ENCODE measurements at regions not wholly inside any gene's neighbourhood (a gene's known extent, or its start where the extent isn't known, plus 50 kb on each side); places are given as distances from the start of the nearest gene placed in this dataset.

GRCh38 chr12:13707829-13708228 is 273.6 kb downstream of the GRIN2B start:
- Histone ChIP-seq H3K27ac (ENCODE audit: low read depth, low read length) (no peak overlapping the region), H3K4me1 (ENCODE audit: control insufficient read depth in 1 of 2, insufficient read depth in 2 of 2, low read length in 2 of 2) (no peaks in the 10 kb centered on the region), H3K9ac (ENCODE audit: low read depth in 1 of 2, low read length in 2 of 2) (no peak overlapping the region), H3K9me3 (ENCODE audit: control insufficient read depth in 1 of 2, low read length in 2 of 2) (no peaks in the 10 kb centered on the region), H3K4me3 (ENCODE audit: low read depth in 1 of 2, low read length in 2 of 2) (no peak overlapping the region), H3K27me3 (ENCODE audit: control insufficient read depth in 1 of 2, insufficient read depth in 2 of 2, low read length in 2 of 2) (no peaks in the 10 kb centered on the region), H3K36me3 (ENCODE audit: control insufficient read depth in 1 of 2, insufficient read depth in 2 of 2, low read length in 2 of 2) (no peaks in the 10 kb centered on the region)

- Histone ChIP-seq H3K27ac (ENCODE audit: low read depth, low read length) (no peak overlapping the region), H3K4me3 (ENCODE audit: low read depth in 1 of 2, low read length in 2 of 2) (no peak overlapping the region), H3K9me3 (ENCODE audit: control insufficient read depth in 1 of 2, low read length in 2 of 2) (no peaks in the 10 kb centered on the region), H3K36me3 (ENCODE audit: control insufficient read depth in 1 of 2, insufficient read depth in 2 of 2, low read length in 2 of 2) (no peaks in the 10 kb centered on the region), H3K27me3 (ENCODE audit: control insufficient read depth in 1 of 2, insufficient read depth in 2 of 2, low read length in 2 of 2) (no peaks in the 10 kb centered on the region), H3K9ac (ENCODE audit: low read depth in 1 of 2, low read length in 2 of 2) (no peak overlapping the region), H3K4me1 (ENCODE audit: control insufficient read depth in 1 of 2, insufficient read depth in 2 of 2, low read length in 2 of 2) (no peaks in the 10 kb centered on the region)
Observed at GRCh38 chr12:13702381-13702780, 279.0 kb downstream of the GRIN2B start.

GRCh38 chr12:13701502-13701901 is 279.9 kb downstream of the GRIN2B start:
- Histone ChIP-seq H3K27ac (ENCODE audit: low read depth, low read length) (no peak overlapping the region), H3K9me3 (ENCODE audit: control insufficient read depth in 1 of 2, low read length in 2 of 2) (no peaks in the 10 kb centered on the region), H3K27me3 (ENCODE audit: control insufficient read depth in 1 of 2, insufficient read depth in 2 of 2, low read length in 2 of 2) (no peaks in the 10 kb centered on the region), H3K4me1 (ENCODE audit: control insufficient read depth in 1 of 2, insufficient read depth in 2 of 2, low read length in 2 of 2) (no peaks in the 10 kb centered on the region), H3K9ac (ENCODE audit: low read depth in 1 of 2, low read length in 2 of 2) (no peak overlapping the region), H3K4me3 (ENCODE audit: low read depth in 1 of 2, low read length in 2 of 2) (no peak overlapping the region), H3K36me3 (ENCODE audit: control insufficient read depth in 1 of 2, insufficient read depth in 2 of 2, low read length in 2 of 2) (no peaks in the 10 kb centered on the region)

- no peaks in the 10 kb centered on the region for H3K36me3 ChIP-seq (ENCODE audit: control insufficient read depth in 1 of 2, insufficient read depth in 2 of 2, low read length in 2 of 2)
- no peak overlapping the region for H3K4me3 ChIP-seq (ENCODE audit: low read depth in 1 of 2, low read length in 2 of 2)
- H3K9me3 ChIP-seq (ENCODE audit: control insufficient read depth in 1 of 2, low read length in 2 of 2), result no peaks in the 10 kb centered on the region
- no peak overlapping the region for H3K27ac ChIP-seq (ENCODE audit: low read depth, low read length)
- H3K9ac ChIP-seq (ENCODE audit: low read depth in 1 of 2, low read length in 2 of 2), result no peak overlapping the region
- no peaks in the 10 kb centered on the region for H3K4me1 ChIP-seq (ENCODE audit: control insufficient read depth in 1 of 2, insufficient read depth in 2 of 2, low read length in 2 of 2)
- H3K27me3 ChIP-seq (ENCODE audit: control insufficient read depth in 1 of 2, insufficient read depth in 2 of 2, low read length in 2 of 2), result peaks cover 0 to 4% of the 10 kb centered on the region in 2 donors
Observed at GRCh38 chr12:13697973-13698372, 283.4 kb downstream of the GRIN2B start.

GRCh38 chr12:13695781-13696180 is 285.6 kb downstream of the GRIN2B start:
- H3K36me3 ChIP-seq (ENCODE audit: control insufficient read depth in 1 of 2, insufficient read depth in 2 of 2, low read length in 2 of 2), result no peaks in the 10 kb centered on the region
- no peak overlapping the region for H3K27ac ChIP-seq (ENCODE audit: low read depth, low read length)
- no peak overlapping the region for H3K9ac ChIP-seq (ENCODE audit: low read depth in 1 of 2, low read length in 2 of 2)
- no peak overlapping the region for H3K4me3 ChIP-seq (ENCODE audit: low read depth in 1 of 2, low read length in 2 of 2)
- H3K9me3 ChIP-seq (ENCODE audit: control insufficient read depth in 1 of 2, low read length in 2 of 2), result no peaks in the 10 kb centered on the region
- H3K4me1 ChIP-seq (ENCODE audit: control insufficient read depth in 1 of 2, insufficient read depth in 2 of 2, low read length in 2 of 2), result no peaks in the 10 kb centered on the region
- H3K27me3 ChIP-seq (ENCODE audit: control insufficient read depth in 1 of 2, insufficient read depth in 2 of 2, low read length in 2 of 2), result peaks cover 0 to 4% of the 10 kb centered on the region in 2 donors

DNA sequence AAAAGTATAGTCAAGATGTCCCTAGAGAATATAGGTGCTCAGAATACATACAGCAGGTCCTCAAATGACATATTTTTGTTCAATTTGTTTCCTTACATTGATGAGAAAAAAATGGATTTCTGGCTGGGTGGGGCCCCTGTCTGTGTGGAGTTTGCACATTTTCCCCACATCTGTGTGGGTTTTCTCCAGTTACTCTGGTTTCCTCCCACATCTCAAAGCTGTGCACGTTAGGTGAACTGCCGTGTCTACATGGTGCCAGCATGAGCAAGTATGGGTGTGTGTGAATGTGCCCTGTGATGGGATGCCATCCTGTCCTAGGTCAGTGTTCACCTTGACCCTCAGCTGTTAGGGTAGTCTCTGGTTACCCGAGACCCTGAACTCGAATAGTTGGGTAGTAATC is 289.1 kb downstream of the GRIN2B start:
- Histone ChIP-seq H3K27ac (ENCODE audit: low read depth, low read length) (no peak overlapping the region), H3K9me3 (ENCODE audit: control insufficient read depth in 1 of 2, low read length in 2 of 2) (no peaks in the 10 kb centered on the region), H3K36me3 (ENCODE audit: control insufficient read depth in 1 of 2, insufficient read depth in 2 of 2, low read length in 2 of 2) (no peaks in the 10 kb centered on the region), H3K27me3 (ENCODE audit: control insufficient read depth in 1 of 2, insufficient read depth in 2 of 2, low read length in 2 of 2) (peaks cover 0 to 4% of the 10 kb centered on the region in 2 donors), H3K4me3 (ENCODE audit: low read depth in 1 of 2, low read length in 2 of 2) (no peak overlapping the region), H3K4me1 (ENCODE audit: control insufficient read depth in 1 of 2, insufficient read depth in 2 of 2, low read length in 2 of 2) (no peaks in the 10 kb centered on the region), H3K9ac (ENCODE audit: low read depth in 1 of 2, low read length in 2 of 2) (no peak overlapping the region)

DNA sequence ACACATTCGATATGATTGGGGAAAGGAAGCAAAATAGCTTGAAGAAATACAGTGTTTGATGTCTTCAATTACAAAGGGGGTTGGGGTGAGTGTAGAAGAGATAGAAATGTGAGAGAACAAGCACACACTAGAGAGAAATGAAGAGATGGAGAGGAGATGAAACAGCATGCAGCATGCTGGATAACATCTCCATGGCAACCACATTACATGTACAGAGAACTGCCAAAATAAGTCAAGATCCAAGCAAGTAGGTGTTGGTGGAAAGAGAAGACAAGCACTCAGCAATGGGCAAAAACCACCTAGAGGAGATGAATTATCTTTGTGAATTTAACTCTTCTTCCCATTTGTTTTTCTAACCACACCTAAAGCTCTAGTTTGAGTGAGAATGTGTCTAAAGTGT is 289.8 kb downstream of the GRIN2B start:
- peaks cover 0 to 4% of the 10 kb centered on the region in 2 donors for H3K27me3 ChIP-seq (ENCODE audit: control insufficient read depth in 1 of 2, insufficient read depth in 2 of 2, low read length in 2 of 2)
- no peaks in the 10 kb centered on the region for H3K4me1 ChIP-seq (ENCODE audit: control insufficient read depth in 1 of 2, insufficient read depth in 2 of 2, low read length in 2 of 2)
- H3K4me3 ChIP-seq (ENCODE audit: low read depth in 1 of 2, low read length in 2 of 2), result no peak overlapping the region
- no peaks in the 10 kb centered on the region for H3K36me3 ChIP-seq (ENCODE audit: control insufficient read depth in 1 of 2, insufficient read depth in 2 of 2, low read length in 2 of 2)
- H3K9ac ChIP-seq (ENCODE audit: low read depth in 1 of 2, low read length in 2 of 2), result no peak overlapping the region
- H3K27ac ChIP-seq (ENCODE audit: low read depth, low read length), result no peak overlapping the region
- no peaks in the 10 kb centered on the region for H3K9me3 ChIP-seq (ENCODE audit: control insufficient read depth in 1 of 2, low read length in 2 of 2)

GRCh38 chr12:13687633-13688032 is 293.8 kb downstream of the GRIN2B start:
- Histone ChIP-seq H3K36me3 (ENCODE audit: control insufficient read depth in 1 of 2, insufficient read depth in 2 of 2, low read length in 2 of 2) (no peaks in the 10 kb centered on the region), H3K9me3 (ENCODE audit: control insufficient read depth in 1 of 2, low read length in 2 of 2) (no peaks in the 10 kb centered on the region), H3K27ac (ENCODE audit: low read depth, low read length) (no peak overlapping the region), H3K4me1 (ENCODE audit: control insufficient read depth in 1 of 2, insufficient read depth in 2 of 2, low read length in 2 of 2) (no peaks in the 10 kb centered on the region), H3K27me3 (ENCODE audit: control insufficient read depth in 1 of 2, insufficient read depth in 2 of 2, low read length in 2 of 2) (no peaks in the 10 kb centered on the region), H3K9ac (ENCODE audit: low read depth in 1 of 2, low read length in 2 of 2) (no peak overlapping the region), H3K4me3 (ENCODE audit: low read depth in 1 of 2, low read length in 2 of 2) (no peak overlapping the region)

- Histone ChIP-seq H3K27ac (ENCODE audit: low read depth, low read length) (no peak overlapping the region), H3K27me3 (ENCODE audit: control insufficient read depth in 1 of 2, insufficient read depth in 2 of 2, low read length in 2 of 2) (no peaks in the 10 kb centered on the region), H3K9me3 (ENCODE audit: control insufficient read depth in 1 of 2, low read length in 2 of 2) (no peaks in the 10 kb centered on the region), H3K4me1 (ENCODE audit: control insufficient read depth in 1 of 2, insufficient read depth in 2 of 2, low read length in 2 of 2) (no peaks in the 10 kb centered on the region), H3K9ac (ENCODE audit: low read depth in 1 of 2, low read length in 2 of 2) (no peak overlapping the region), H3K4me3 (ENCODE audit: low read depth in 1 of 2, low read length in 2 of 2) (no peak overlapping the region), H3K36me3 (ENCODE audit: control insufficient read depth in 1 of 2, insufficient read depth in 2 of 2, low read length in 2 of 2) (no peaks in the 10 kb centered on the region)
Observed at GRCh38 chr12:13686260-13686659, 295.1 kb downstream of the GRIN2B start.

DNA sequence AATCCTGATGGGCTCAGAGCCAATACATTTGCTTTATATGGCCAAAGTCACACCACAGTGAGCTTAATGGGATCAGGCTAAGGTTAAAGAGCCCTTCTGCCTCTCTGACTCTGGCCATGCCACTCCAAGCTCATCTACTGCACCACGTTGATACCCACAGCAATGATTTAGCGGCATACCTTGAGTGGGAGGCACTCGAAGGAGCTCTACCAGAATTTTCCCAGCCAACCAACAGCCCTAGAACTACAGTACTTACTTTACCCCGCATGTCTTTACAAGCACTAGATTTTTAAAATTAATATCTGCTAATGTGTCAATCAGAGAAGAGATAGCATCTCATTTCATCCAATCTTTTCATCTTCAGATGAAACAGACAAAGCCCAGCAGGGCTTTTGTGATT is 300.5 kb downstream of the GRIN2B start:
- H3K27ac ChIP-seq (ENCODE audit: low read depth, low read length), result no peak overlapping the region
- H3K27me3 ChIP-seq (ENCODE audit: control insufficient read depth in 1 of 2, insufficient read depth in 2 of 2, low read length in 2 of 2), result no peaks in the 10 kb centered on the region
- no peak overlapping the region for H3K9ac ChIP-seq (ENCODE audit: low read depth in 1 of 2, low read length in 2 of 2)
- no peaks in the 10 kb centered on the region for H3K36me3 ChIP-seq (ENCODE audit: control insufficient read depth in 1 of 2, insufficient read depth in 2 of 2, low read length in 2 of 2)
- no peaks in the 10 kb centered on the region for H3K9me3 ChIP-seq (ENCODE audit: control insufficient read depth in 1 of 2, low read length in 2 of 2)
- no peaks in the 10 kb centered on the region for H3K4me1 ChIP-seq (ENCODE audit: control insufficient read depth in 1 of 2, insufficient read depth in 2 of 2, low read length in 2 of 2)
- no peak overlapping the region for H3K4me3 ChIP-seq (ENCODE audit: low read depth in 1 of 2, low read length in 2 of 2)

GRCh38 chr12:13676880-13677279 is 304.5 kb downstream of the GRIN2B start:
- Histone ChIP-seq H3K4me3 (ENCODE audit: low read depth in 1 of 2, low read length in 2 of 2) (no peak overlapping the region), H3K36me3 (ENCODE audit: control insufficient read depth in 1 of 2, insufficient read depth in 2 of 2, low read length in 2 of 2) (no peaks in the 10 kb centered on the region), H3K4me1 (ENCODE audit: control insufficient read depth in 1 of 2, insufficient read depth in 2 of 2, low read length in 2 of 2) (no peaks in the 10 kb centered on the region), H3K9ac (ENCODE audit: low read depth in 1 of 2, low read length in 2 of 2) (no peak overlapping the region), H3K27ac (ENCODE audit: low read depth, low read length) (no peak overlapping the region), H3K27me3 (ENCODE audit: control insufficient read depth in 1 of 2, insufficient read depth in 2 of 2, low read length in 2 of 2) (no peaks in the 10 kb centered on the region), H3K9me3 (ENCODE audit: control insufficient read depth in 1 of 2, low read length in 2 of 2) (no peaks in the 10 kb centered on the region)
